ENCODE measurements at regions not wholly inside any gene's neighbourhood (a gene's known extent, or its start where the extent isn't known, plus 50 kb on each side); places are given as distances from the start of the nearest gene placed in this dataset.

DNA sequence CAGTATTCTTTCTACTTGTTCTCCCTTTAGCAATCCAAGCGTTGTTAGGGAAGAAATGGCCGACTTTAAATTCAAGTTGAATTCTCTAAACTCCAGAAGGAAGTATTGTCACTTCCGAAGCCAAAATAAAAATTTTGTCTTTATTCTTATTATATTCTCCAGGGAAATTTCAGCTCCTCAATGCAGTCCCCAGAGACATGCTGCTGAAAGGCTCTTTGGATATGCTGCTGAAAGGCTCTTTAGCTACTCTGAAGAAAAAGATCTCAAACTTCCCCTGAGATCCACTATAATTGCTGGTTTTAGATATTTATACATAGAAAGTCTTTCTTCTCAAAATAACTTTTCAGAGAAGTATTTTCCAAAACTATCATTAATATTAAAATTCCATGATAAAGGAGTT, 92.3 kb upstream of the PARP8 start:
- TF ChIP-seq POLR2A (IDR thresholded peaks at IDR 0.05; ENCODE audit: low read depth, low read length) (no peak), POLR2AphosphoS5 (IDR thresholded peaks at IDR 0.05; ENCODE audit: low read depth, low read length) (no peak), SPI1 (IDR thresholded peaks at IDR 0.05; ENCODE audit: low read depth, low read length) (no peak), TAF1 (IDR thresholded peaks at IDR 0.05; ENCODE audit: low read depth, low read length) (no peak)
